ENCODE measurements at regions not wholly inside any gene's neighbourhood (a gene's known extent, or its start where the extent isn't known, plus 50 kb on each side); places are given as distances from the start of the nearest gene placed in this dataset.
A peak's percentile ranks its signal among the peaks of the same experiment; 100 is the strongest.

- no peak for DNase-seq
Observed at GRCh38 chr10:78850644-78851435, 217.9 kb upstream of the ZMIZ1 start.

- DNase-seq = no peak
Observed at GRCh38 chr10:78851647-78852046, 217.1 kb upstream of the ZMIZ1 start.

DNA sequence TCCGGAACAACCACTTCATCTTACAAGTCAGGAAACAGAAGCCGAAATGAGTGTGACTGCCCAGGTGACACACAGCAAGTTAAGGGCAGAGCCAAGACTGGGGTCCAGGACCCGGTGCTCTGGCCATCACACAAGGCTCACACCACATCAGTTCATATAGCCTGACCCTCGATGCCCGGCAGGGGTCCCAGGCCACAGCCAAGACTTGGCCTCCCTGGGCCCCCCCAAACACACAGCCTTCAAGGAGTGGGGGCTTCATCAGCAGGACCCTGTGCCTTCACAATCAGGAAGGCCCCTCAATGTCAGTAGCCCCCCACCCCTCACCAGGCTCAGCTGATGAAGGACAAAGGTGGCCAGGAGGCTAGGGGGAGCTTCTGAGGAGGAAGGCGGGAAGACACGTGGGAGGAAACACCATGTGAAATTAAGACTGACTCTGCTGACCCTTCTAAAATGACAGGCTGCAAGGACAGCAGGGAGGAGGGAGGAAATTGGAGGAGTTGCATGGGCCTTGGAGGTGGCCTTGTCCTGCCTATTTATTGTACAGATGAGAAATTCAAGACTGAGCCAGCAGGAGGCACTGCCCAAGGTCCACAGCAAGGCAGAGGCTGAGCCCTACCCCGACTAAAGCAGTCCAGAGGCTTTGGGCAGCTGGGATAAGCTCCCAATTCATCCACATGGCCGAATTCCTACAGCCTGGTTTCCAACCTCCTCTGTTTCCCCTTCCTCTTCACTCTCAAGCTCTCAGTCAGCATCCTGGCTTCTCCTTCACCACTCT lies 216.1 kb upstream of the ZMIZ1 start:
- peak in 1 of 2 donors; percentile 27 for DNase-seq

- DNase-seq = no peak
Observed at GRCh38 chr10:78853864-78854263, 214.9 kb upstream of the ZMIZ1 start.

GRCh38 chr10:78856421-78856820 lies 212.3 kb upstream of the ZMIZ1 start:
- DNase-seq = no peak

DNA sequence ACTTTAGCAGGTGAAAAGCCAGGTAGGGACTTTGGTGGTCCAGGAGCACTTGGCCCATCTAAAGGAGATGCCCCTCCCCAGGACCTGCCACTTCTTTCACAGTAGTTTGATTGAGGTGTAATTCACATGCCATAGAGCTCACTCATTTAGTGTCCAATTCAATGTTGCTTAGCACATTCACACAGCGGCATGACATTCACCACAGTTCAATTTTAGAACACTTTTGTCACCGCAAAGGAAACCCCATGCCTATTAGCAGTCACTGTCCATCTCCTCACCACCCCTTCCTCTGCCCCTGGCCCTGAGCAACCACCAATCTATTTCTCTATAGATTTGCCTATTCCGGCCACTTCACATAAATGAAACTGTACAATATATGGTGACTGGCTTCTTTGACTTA lies 211.6 kb upstream of the ZMIZ1 start:
- no peak for DNase-seq

DNA sequence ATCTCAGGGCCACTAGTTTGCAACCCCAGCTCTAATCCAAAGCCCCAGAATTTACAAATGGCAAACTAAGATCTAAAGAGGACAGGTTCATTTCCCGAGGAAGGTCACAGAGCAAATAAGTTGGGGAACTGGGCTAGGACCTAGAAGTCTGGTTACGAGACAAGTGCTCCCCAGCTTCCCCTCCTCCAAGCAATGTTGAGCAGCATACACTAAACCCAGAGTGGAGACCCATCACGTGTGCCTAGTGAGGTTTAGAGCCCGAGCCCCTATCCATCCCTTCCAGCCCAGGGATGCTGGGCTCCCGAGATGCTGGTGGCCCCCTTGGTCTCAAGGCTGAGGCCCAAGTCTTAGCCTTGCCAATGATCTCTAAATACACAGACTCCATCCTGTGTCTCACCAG lies 209.5 kb upstream of the ZMIZ1 start:
- DNase-seq = no peak

DNA sequence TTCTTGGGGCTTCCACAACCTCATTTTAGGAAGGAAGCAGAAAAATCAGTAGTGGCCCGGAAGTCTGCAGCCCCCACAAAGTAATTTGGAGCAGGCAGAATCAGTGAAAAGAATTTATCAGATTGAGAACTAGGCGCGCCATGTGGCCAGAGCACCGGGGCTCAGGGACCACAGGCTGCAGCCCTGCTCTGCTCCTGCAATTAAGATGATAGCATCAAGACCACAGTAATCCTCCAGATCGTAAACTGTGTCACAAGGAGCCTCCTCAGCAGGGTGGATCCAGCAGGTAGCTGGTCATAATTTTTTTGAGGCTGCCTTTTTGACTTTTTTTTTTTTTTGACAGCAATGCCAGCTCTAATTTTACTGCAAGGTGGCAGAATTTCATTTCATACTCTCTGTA lies 209.0 kb upstream of the ZMIZ1 start:
- no peak for DNase-seq

- DNase-seq = no peak
Observed at GRCh38 chr10:78860260-78860914, 208.4 kb upstream of the ZMIZ1 start.

DNA sequence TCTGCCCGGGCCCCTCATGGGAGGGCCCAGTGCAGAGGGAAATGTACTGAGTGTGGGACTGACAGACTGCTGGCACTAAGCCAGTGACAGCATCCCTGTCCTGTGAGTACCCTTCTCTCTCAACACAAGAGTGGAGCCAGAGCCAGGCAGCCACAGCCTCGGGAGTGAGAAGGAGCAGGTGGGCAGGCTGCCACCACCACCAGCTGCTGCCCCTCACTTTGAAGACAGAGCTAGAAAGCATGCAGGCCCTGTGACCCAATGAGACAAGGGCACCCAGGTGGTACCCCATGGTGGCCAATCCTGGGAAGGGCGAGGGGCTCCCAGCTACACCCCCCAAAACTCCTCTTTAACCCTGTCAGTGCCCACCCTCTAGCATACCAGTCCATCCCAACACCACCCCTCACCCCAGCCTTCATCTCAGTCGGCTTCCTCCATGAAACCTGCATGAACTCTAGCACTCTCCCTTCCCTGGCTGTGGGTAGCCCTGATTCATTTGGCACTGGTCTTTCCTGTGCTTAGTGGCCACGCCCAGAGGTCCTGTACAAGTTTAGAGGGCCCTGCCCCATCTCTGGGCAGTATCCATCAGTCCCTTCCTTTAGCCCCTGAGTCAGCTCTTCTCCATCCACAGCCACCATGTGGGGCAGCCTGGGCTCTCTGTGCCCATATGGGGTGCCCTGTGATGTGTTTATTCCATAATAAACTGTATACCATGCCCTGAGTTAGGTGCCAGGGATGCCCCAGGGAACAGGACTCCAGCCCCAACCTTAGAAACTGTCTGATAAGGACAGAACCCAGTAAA lies 207.0 kb upstream of the ZMIZ1 start:
- DNase-seq = no peak

DNA sequence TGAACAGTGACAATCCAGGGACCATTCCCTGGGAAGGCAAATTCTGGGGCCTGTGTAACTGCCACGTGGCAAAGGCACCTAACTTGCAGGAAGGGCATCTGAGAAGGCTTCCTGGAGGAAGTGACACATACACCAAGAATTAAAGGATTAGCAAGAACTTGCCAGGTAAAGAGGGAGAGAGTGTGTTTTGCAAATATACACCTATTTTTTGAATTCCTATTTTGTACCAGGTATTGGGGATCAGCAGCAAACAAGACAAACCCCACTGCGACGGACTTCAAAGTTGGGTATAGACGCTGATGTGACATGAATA lies 206.5 kb upstream of the ZMIZ1 start:
- no peak for DNase-seq

- DNase-seq = no peak
Observed at GRCh38 chr10:78863140-78863905, 205.4 kb upstream of the ZMIZ1 start.

DNA sequence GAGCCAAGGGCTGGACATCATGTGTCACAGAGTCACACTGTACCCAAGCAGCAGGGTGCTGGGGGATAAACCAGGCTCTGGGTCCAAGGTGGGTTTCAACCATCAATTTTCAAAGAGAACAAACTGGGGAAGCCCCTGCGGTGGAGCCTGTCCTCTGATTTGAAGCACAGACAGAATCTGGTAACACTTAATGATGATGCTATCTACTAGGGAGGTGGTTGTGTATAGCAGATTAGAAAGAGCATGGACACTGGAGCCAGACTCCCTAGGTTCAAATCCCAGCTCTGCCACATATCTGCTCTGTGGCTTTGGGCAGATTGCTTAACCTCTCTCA lies 204.9 kb upstream of the ZMIZ1 start:
- no peak for DNase-seq

GRCh38 chr10:78864761-78865537 lies 203.8 kb upstream of the ZMIZ1 start:
- DNase-seq = no peak

- no peak for DNase-seq
Observed at GRCh38 chr10:78865538-78865875, 203.3 kb upstream of the ZMIZ1 start.

DNA sequence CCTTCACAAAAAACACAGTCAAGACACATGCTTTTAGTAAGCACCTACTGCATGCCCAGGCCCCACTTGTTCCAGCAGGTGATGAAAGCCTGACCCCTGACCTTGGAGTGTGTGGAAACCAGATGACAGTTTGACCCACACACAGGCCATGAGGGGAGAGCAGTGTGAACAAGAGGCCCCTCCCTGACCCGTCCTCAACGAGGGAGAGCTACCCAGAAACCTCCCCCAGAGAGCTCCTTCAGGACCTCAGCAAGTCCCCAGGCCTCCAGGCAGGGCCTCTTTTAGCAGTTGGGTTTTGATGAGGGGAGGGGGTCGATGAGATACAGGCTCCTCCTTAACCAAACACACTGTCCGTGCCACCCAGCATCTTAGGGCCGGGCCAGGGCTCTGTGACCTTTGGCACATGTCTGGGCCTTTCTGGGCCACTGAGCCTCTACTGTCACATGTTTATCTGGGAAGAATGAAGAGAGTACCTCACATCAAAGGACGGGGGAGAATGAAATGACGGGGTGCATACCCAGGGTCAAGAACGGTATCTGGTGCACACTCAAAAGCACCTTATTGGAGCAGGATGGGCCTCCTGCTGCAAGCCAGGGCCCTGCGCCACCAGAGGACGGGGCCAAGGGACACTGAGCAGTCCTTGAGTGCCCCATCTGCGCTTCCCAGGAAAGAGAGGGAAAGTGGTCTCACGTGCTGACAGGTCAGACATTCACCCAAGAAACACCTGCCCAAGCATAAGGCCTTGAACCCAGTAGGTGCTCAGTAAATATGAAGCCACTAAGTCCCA lies 202.6 kb upstream of the ZMIZ1 start:
- DNase-seq = no peak

DNA sequence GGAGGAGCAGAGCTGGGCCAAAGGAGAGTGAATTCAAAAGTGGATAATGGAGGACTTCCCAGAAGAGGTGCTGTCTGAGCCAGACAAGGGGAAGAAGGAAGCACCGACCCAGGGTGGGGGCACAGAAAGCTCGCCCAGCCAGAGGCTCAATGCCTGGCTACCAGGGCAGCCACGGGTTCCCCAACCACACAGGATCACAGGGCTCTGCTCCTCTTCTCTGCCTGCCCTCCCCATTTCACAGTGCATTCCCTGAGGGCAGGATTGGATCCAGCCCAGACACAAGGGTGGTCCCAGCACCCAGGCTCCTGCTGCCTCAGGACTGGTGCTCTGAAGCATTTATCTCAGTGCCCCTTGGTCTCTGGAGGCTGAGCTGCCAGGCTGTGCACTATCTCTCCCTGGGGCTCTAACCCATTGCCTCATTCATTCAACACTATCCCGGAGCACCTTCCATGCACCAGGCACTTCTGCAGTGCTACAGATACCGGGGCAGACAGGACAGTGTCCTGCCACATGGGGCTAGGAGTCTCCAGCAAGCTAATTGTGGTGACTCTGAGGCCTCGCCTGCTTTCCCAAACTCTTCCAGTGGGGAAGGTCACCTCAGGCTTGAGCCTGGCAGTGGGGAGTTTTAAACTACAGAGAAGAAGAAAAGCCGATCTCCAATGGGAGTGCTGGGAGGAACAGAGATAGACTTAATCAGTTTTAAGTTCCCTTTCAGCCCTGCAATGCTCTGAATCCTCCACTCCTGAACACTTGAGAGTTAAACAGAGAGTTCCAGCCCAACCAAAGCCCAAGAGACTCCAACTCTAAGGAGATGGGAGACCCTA lies 201.8 kb upstream of the ZMIZ1 start:
- DNase-seq = no peak

DNA sequence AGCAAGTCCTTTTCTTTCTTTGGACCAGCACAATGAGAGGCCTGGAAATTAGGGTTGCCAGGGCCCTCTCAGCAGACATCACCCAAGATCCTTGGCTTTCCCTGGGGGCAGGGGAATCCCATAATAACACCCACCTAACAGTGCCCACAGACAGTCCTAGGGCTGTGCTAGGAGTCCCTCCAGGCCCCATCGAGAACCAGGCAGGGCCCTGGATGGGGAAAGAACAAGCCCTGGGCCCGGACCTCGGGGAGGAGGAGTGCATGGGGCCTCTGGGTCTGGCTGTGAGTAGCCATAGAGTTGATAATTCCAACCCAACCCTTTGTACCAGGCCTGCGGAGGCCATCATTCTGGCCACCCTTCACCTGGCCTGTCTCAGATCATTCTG lies 201.2 kb upstream of the ZMIZ1 start:
- DNase-seq = no peak

DNA sequence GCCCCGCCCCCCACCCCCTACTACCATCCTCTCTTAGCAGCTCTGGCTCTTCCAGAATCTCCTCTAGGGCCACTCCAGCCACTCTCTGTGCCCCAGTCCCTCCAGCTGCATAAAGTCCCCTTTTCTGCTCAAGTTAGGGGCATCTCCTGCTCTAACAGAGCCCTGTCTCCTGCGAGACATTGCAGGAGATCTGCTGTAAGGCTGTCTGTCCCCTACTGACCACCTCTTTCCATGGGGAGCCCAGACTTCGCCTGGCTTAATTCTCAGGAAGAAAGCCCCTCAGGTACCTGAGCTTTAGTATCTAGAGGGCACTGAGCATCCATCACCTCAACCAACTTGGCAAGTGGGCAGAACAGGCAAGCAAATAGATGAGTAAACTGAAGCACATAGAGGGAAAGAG lies 200.7 kb upstream of the ZMIZ1 start:
- DNase-seq = no peak

- DNase-seq = no peak
Observed at GRCh38 chr10:78868456-78868855, 200.3 kb upstream of the ZMIZ1 start.
